SK-N-SH (cell line): ENCODE measurements at regions not wholly inside any gene's neighbourhood (a gene's known extent, or its start where the extent isn't known, plus 50 kb on each side); places are given as distances from the start of the nearest gene placed in this dataset.

ENCODE experiments used
- CTCF ChIP-seq: fragments of 200-600 bp; sonication (generic); IDR thresholded peaks from 2 replicates; pipeline ENCODE4 v1.6.1; 2017; ENCODE audit warnings: antibody characterized with exemption, mild to moderate bottlenecking, moderate library complexity
- EP300 ChIP-seq, 2 experiments: IDR thresholded peaks; 2 replicates each; pipeline versions ENCODE4 v1.4.0 to v1.6.1; 2012; ENCODE audit warnings: borderline replicate concordance in 1 of 2, low read depth in 1 of 2, low read length in 1 of 2
- GABPA ChIP-seq: IDR thresholded peaks from 2 replicates; pipeline ENCODE4 v1.4.0; 2012; ENCODE audit warnings: low read depth, mild to moderate bottlenecking
- POLR2AphosphoS5 ChIP-seq: IDR thresholded peaks from 2 replicates; pipeline ENCODE4 v1.6.1; 2012; ENCODE audit warnings: low read depth, low read length
- RAD21 ChIP-seq: IDR thresholded peaks from 2 replicates; pipeline ENCODE4 v1.6.1; 2012; ENCODE audit warnings: mild to moderate bottlenecking, low read length
- TEAD4 ChIP-seq: IDR thresholded peaks from 2 replicates; pipeline ENCODE4 v1.4.0; 2012; ENCODE audit warnings: mild to moderate bottlenecking, borderline replicate concordance; ENCODE audit not compliant: insufficient read depth
- USF1 ChIP-seq: IDR thresholded peaks from 2 replicates; pipeline ENCODE4 v1.4.0; 2012; ENCODE audit warnings: low read depth, borderline replicate concordance
- ZBTB33 ChIP-seq: IDR thresholded peaks from 2 replicates; pipeline ENCODE4 v1.4.0; 2012; ENCODE audit warnings: low read depth, borderline replicate concordance

- no peak for TF ChIP-seq RAD21
- no peak for TF ChIP-seq CTCF
- TF ChIP-seq ZBTB33: no peak
- TF ChIP-seq TEAD4: no peak
- TF ChIP-seq EP300 (IDR thresholded peaks at IDR 0.05; ENCODE audit: borderline replicate concordance in 1 of 2, low read depth in 1 of 2, low read length in 1 of 2): no peak
- TF ChIP-seq GABPA: no peak
- no peak for TF ChIP-seq USF1
- no peak for TF ChIP-seq POLR2AphosphoS5
Observed at GRCh38 chr14:86027144-86027543, 497.2 kb downstream of the FLRT2 start.
